CD4-positive, alpha-beta T cell (primary cell): ENCODE measurements at regions not wholly inside any gene's neighbourhood (a gene's known extent, or its start where the extent isn't known, plus 50 kb on each side); places are given as distances from the start of the nearest gene placed in this dataset.

Experiments
- ATAC-seq: fragments of 200-7000 bp; cut with Tn5 transposase; one replicate; pipeline ENCODE4 v1.10.0; 2022; ENCODE audit warnings: mild to moderate bottlenecking; ENCODE audit not compliant: poor library complexity
- CTCF ChIA-PET: fragments of 350-600 bp; sonication (Branson Sonifier 250); formaldehyde crosslinking; loops from one replicate; lab custom pipeline; 2021; ENCODE audit warnings: antibody characterized with exemption, inconsistent platforms; lab: Charles Lee
- POLR2A ChIA-PET: fragments of 350-600 bp; sonication (Branson Sonifier 250); formaldehyde crosslinking; loops from one replicate; lab custom pipeline; 2021; ENCODE audit warnings: antibody characterized with exemption, inconsistent platforms; lab: Charles Lee
- DNase-seq, 14 experiments: peaks; one replicate each; pipeline ENCODE4 v3.0.0-alpha.2; 2013 to 2020; ENCODE audit warnings: mixed read lengths in 2 of 14
- H3K27ac ChIP-seq, 2 donors: one replicate each; pipeline versions ENCODE4 v1.5.1 to v1.7.0; 2013; ENCODE audit warnings: low read length in 2 of 2, low read depth in 1 of 2, mild to moderate bottlenecking in 1 of 2
- H3K27me3 ChIP-seq, 2 experiments: 1 replicate in 1 of 2; 2 replicates in 1 of 2; pipeline versions ENCODE4 v1.6.1 to v1.7.0; 2013; ENCODE audit warnings: low read length in 2 of 2, control low read depth in 1 of 2, mild to moderate bottlenecking in 1 of 2, moderate library complexity in 1 of 2; ENCODE audit not compliant: insufficient read depth in 2 of 2, control insufficient read depth in 1 of 2
- H3K36me3 ChIP-seq: one replicate; pipeline ENCODE4 v1.6.1; 2013; ENCODE audit warnings: low read length, control low read depth; ENCODE audit not compliant: insufficient read depth
- H3K4me1 ChIP-seq: one replicate; pipeline ENCODE4 v1.6.1; 2013; ENCODE audit warnings: low read length, control low read depth; ENCODE audit not compliant: insufficient read depth
- H3K4me3 ChIP-seq: one replicate; pipeline ENCODE4 v1.5.1; 2013; ENCODE audit warnings: mild to moderate bottlenecking, low read length, moderate library complexity
- H3K9me3 ChIP-seq, 2 experiments: 1 replicate in 1 of 2; 2 replicates in 1 of 2; pipeline versions ENCODE4 v1.6.1 to v1.7.0; 2013; ENCODE audit warnings: low read length in 2 of 2, mild to moderate bottlenecking in 2 of 2, control low read depth in 1 of 2, moderate library complexity in 1 of 2; ENCODE audit not compliant: control insufficient read depth in 1 of 2, insufficient read depth in 1 of 2
- H3K27ac Mint-ChIP-seq: one replicate; pipeline ENCODE4 v1.8.0; 2020; ENCODE audit warnings: mixed read lengths
- H3K27me3 Mint-ChIP-seq: one replicate; pipeline ENCODE4 v1.8.0; 2021; ENCODE audit warnings: mixed read lengths
- H3K36me3 Mint-ChIP-seq: one replicate; pipeline ENCODE4 v1.8.0; 2021; ENCODE audit warnings: low read depth, mixed read lengths
- H3K4me1 Mint-ChIP-seq: one replicate; pipeline ENCODE4 v1.8.0; 2021; ENCODE audit warnings: low read depth, mixed read lengths
- H3K4me3 Mint-ChIP-seq: one replicate; pipeline ENCODE4 v1.8.0; 2020; ENCODE audit warnings: mild to moderate bottlenecking, mixed read lengths
- H3K9me3 Mint-ChIP-seq: one replicate; pipeline ENCODE4 v1.8.0; 2020; ENCODE audit warnings: mixed read lengths
- CTCF ChIP-seq: fragments of 200-600 bp; IDR thresholded peaks from one replicate; pipeline ENCODE4 v1.8.0; 2022; ENCODE audit warnings: antibody characterized with exemption, mild to moderate bottlenecking
- intact Hi-C, 2 experiments: fragments of 100-400 bp; cut with DNase I in 1 of 2; cut with micrococcal nuclease in 1 of 2; formaldehyde crosslinking; loops; one replicate each; pipeline versions ENCODE4 v1.15.1 to v1.9.0; 2023 to 2025; cut with DNase I, micrococcal nuclease

- Histone ChIP-seq H3K9me3 (no peaks in the 10 kb centered on the region), H3K27ac (no peak overlapping the region), H3K4me1 (no peaks in the 10 kb centered on the region), H3K27me3 (no peaks in the 10 kb centered on the region), H3K4me3 (no peak overlapping the region), H3K36me3 (no peaks in the 10 kb centered on the region)
- Mint-ChIP-seq H3K27ac (no peak overlapping the region), H3K4me3 (no peak overlapping the region), H3K27me3 (peaks cover 18% of the 10 kb centered on the region), H3K36me3 (no peaks in the 10 kb centered on the region), H3K4me1 (no peaks in the 10 kb centered on the region), H3K9me3 (no peaks in the 10 kb centered on the region)
- ChIA-PET CTCF (no interaction called here), POLR2A (no interaction called here)
- ATAC-seq (no peak), DNase-seq (no peak)
- intact Hi-C loops = no loop called here
- TF ChIP-seq CTCF = no peak
Observed at GRCh38 chr13:100958831-100959230, 284.2 kb upstream of the TMTC4 start.

GRCh38 chr13:100957741-100958140 is 283.1 kb upstream of the TMTC4 start:
- H3K36me3 ChIP-seq = no peaks in the 10 kb centered on the region
- no peaks in the 10 kb centered on the region for H3K9me3 Mint-ChIP-seq
- H3K4me3 Mint-ChIP-seq = no peak overlapping the region
- H3K4me3 ChIP-seq = no peak overlapping the region
- H3K4me1 Mint-ChIP-seq = no peaks in the 10 kb centered on the region
- no peak overlapping the region for H3K27ac Mint-ChIP-seq
- TF ChIP-seq CTCF = no peak
- ATAC-seq (no peak), DNase-seq (no peak)
- no peaks in the 10 kb centered on the region for H3K36me3 Mint-ChIP-seq
- POLR2A ChIA-PET = no interaction called here
- H3K4me1 ChIP-seq = no peaks in the 10 kb centered on the region
- no peak overlapping the region for H3K27ac ChIP-seq
- H3K27me3 ChIP-seq = no peaks in the 10 kb centered on the region
- CTCF ChIA-PET = no interaction called here
- no peaks in the 10 kb centered on the region for H3K9me3 ChIP-seq
- intact Hi-C loops = no loop called here
- peaks cover 18% of the 10 kb centered on the region for H3K27me3 Mint-ChIP-seq

GRCh38 chr13:100954430-100955305 is 280.1 kb upstream of the TMTC4 start:
- Mint-ChIP-seq H3K27me3 (peaks cover 15% of the 10 kb centered on the region), H3K4me3 (no peak overlapping the region), H3K4me1 (no peaks in the 10 kb centered on the region), H3K27ac (no peak overlapping the region), H3K36me3 (no peaks in the 10 kb centered on the region), H3K9me3 (no peaks in the 10 kb centered on the region)
- no peak for ATAC-seq
- intact Hi-C loops = no loop called here
- no peak for DNase-seq
- H3K27me3 ChIP-seq = no peaks in the 10 kb centered on the region
- no peak for TF ChIP-seq CTCF
- H3K36me3 ChIP-seq = no peaks in the 10 kb centered on the region
- H3K27ac ChIP-seq = no peak overlapping the region
- POLR2A ChIA-PET = no interaction called here
- no peaks in the 10 kb centered on the region for H3K9me3 ChIP-seq
- CTCF ChIA-PET = no interaction called here
- no peak overlapping the region for H3K4me3 ChIP-seq
- H3K4me1 ChIP-seq = no peaks in the 10 kb centered on the region
